Heart left ventricle (tissue), 16 donors: ENCODE measurements at regions not wholly inside any gene's neighbourhood (a gene's known extent, or its start where the extent isn't known, plus 50 kb on each side); places are given as distances from the start of the nearest gene placed in this dataset.

ENCODE experiments used
- ATAC-seq, 4 donors: fragments of 200-7000 bp; cut with Tn5 transposase; one replicate each; pipeline ENCODE4 v1.9.1; 2020 to 2022; ENCODE audit warnings: moderate library complexity in 4 of 4, mild to moderate bottlenecking in 3 of 4, moderate number of reproducible peaks in 1 of 4
- DNase-seq, 5 donors: peaks; one replicate each; pipeline ENCODE4 v3.0.0-alpha.2; 2020
- H3K27ac ChIP-seq, 12 donors: fragments of 200-600 bp; sonication (generic) in 4 of 12; one replicate each; pipeline versions ENCODE4 v1.5.0 to v1.8.0; 2016 to 2022; ENCODE audit warnings: mild to moderate bottlenecking in 2 of 12
- H3K27me3 ChIP-seq, 9 donors: fragments of 200-600 bp; sonication (generic) in 2 of 9; one replicate each; pipeline versions ENCODE4 v1.5.1 to v1.8.0; 2016 to 2022; ENCODE audit warnings: mild to moderate bottlenecking in 3 of 9
- H3K36me3 ChIP-seq, 9 donors: fragments of 200-600 bp; sonication (generic) in 2 of 9; one replicate each; pipeline versions ENCODE4 v1.5.0 to v1.8.0; 2018 to 2022; ENCODE audit warnings: mild to moderate bottlenecking in 2 of 9
- H3K4me1 ChIP-seq, 12 donors: fragments of 200-600 bp; sonication (generic) in 4 of 12; one replicate each; pipeline versions ENCODE4 v1.5.0 to v1.8.0; 2016 to 2022; ENCODE audit warnings: mild to moderate bottlenecking in 3 of 12
- H3K4me3 ChIP-seq, 12 donors: fragments of 200-600 bp; sonication (generic) in 4 of 12; one replicate each; pipeline versions ENCODE4 v1.5.0 to v1.8.0; 2017 to 2022; ENCODE audit warnings: mild to moderate bottlenecking in 9 of 12, moderate library complexity in 4 of 12
- H3K9me3 ChIP-seq, 12 donors: fragments of 200-600 bp; sonication (generic) in 4 of 12; one replicate each; pipeline versions ENCODE4 v1.5.0 to v1.8.0; 2016 to 2022; ENCODE audit warnings: mild to moderate bottlenecking in 1 of 12
- CTCF ChIP-seq, 12 donors: fragments of 200-600 bp; sonication (generic) in 4 of 12; IDR thresholded peaks; one replicate each; pipeline versions ENCODE4 v1.5.0 to v1.8.0; 2018 to 2022; ENCODE audit warnings: antibody characterized with exemption in 12 of 12, mild to moderate bottlenecking in 5 of 12
- POLR2A ChIP-seq, 2 donors: fragments of 450-650 bp; IDR thresholded peaks; one replicate each; pipeline ENCODE4 v1.6.1; 2017; ENCODE audit warnings: antibody characterized with exemption in 2 of 2, mild to moderate bottlenecking in 2 of 2, moderate library complexity in 2 of 2
- WGBS, 4 donors: extraction: QIAGEN DNeasy Blood & Tissue Kit in 2 of 4; methylation state at CpG; one replicate each; pipeline versions ENCODE4 v1.1.5 to v1.1.7; 2013 to 2018; 5-methylcytosine and 5-hydroxymethylcytosine counted together
- intact Hi-C, 10 donors: fragments of 100-400 bp; cut with DNase I; formaldehyde crosslinking; loops; one replicate each; pipeline versions ENCODE4 v1.11.1 to v1.14.2; 2022
- donor health status: ischemic (EF 13 %, LVEDD 7.1; RV severe dilation, severe dysfunction).
- donor health status: healthy with polysubstance abuse.
- donor health status: DM: no; HTN: yes; CAD: no.
- donor health status: DM: no; HTN: no; CAD: no.
- donor health status: ischemic (EF 25% LVEDD 6.9; RV normal size, moderate dysfunction).
- donor health status: ischemic (EF 25% LVEDD 5.7; RV mildly dilated, moderate dysfunction).
- donor health status: healthy.
- donor health status: DM: yes; HTN: yes; CAD: no.
- donor health status: ischemic (EF 35%, LVEDD 5.7; RV mildly dilated, moderate dysfunction).
- donor health status: nonischemic (EF 11% LVEDD 7.7; RV severe dilation, severe dysfunction).
- donor health status: DM: yes; HTN: yes; CAD: no.
- donor health status: PGD.
- donor health status: ischemic (EF 29% LVEDD 5.4; RV normal size, mild dysfunction).
- donor health status: nonischemic (EF 23%, LVEDD 6.1; RV moderate dilation, normal function).

DNA sequence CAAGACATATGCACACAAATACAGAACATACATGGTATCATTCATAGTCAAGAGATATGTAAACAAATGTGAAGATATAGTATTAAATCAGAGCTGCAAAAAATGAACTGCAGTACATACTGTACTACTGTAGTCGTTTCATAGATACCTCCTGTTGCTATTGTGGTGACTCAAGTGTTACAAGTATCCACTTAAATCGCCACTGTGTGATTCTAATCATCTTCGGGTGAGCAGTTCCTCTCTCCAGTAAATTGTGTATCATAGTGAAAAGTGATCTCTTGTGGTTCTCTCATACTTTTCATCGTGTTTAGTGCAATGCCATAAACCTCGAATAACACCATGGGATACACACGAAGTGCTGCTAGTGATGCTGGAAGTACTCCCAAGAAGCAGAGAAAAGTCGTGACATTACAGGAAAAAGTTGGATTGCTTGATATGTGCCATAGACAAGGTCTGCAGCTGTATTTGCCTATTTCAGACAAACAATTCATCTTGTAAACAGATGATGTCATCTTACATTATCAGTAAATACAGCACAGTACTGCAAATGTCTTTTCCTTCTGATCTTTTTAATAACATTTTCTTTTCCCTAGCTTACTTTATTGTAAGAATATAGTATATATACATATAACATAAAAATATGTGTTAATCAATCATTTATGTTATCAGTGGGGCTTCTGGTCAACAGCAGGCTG is 222.2 kb downstream of the BCL11A start:
- no peak for ATAC-seq
- 37 to 52% (median 46%) methylated on average over 7 of the region's 7 CpGs for WGBS, 4 donors
- Histone ChIP-seq H3K4me1 (peaks cover 0 to 18% (median 0%) of the 10 kb centered on the region in 12 donors), H3K9me3 (peaks cover 0 to 8% (median 0%) of the 10 kb centered on the region in 12 donors), H3K27ac (no peak overlapping the region), H3K4me3 (no peak overlapping the region), H3K27me3 (peaks cover 0 to 3% (median 0%) of the 10 kb centered on the region in 9 donors), H3K36me3 (no peaks in the 10 kb centered on the region)
- intact Hi-C loops, result loop anchor here in 2 of 10 donors (10.0 kb wide), 3 partner anchors 104 to 224 kb away; partner anchors contain the start of gene BCL11A (in 1 of the 2)
- no peak for DNase-seq
- TF ChIP-seq POLR2A (IDR thresholded peaks at IDR 0.05) (no peak), CTCF (IDR thresholded peaks at IDR 0.05) (no peak)

GRCh38 chr2:60329225-60329624 is 224.2 kb downstream of the BCL11A start:
- H3K36me3 ChIP-seq, result no peaks in the 10 kb centered on the region
- 88 to 92% (median 91%) methylated on average over 3 of the region's 3 CpGs for WGBS, 4 donors
- no peak for DNase-seq
- peaks cover 0 to 4% (median 0%) of the 10 kb centered on the region in 12 donors for H3K4me1 ChIP-seq
- no peak overlapping the region for H3K4me3 ChIP-seq
- ATAC-seq, result no peak
- H3K27ac ChIP-seq, result no peak overlapping the region
- peaks cover 0 to 14% (median 0%) of the 10 kb centered on the region in 12 donors for H3K9me3 ChIP-seq
- intact Hi-C loops, result no loop called here
- peaks cover 0 to 3% (median 0%) of the 10 kb centered on the region in 9 donors for H3K27me3 ChIP-seq
- no peak for TF ChIP-seq CTCF (IDR thresholded peaks at IDR 0.05)
- no peak for TF ChIP-seq POLR2A (IDR thresholded peaks at IDR 0.05)

DNA sequence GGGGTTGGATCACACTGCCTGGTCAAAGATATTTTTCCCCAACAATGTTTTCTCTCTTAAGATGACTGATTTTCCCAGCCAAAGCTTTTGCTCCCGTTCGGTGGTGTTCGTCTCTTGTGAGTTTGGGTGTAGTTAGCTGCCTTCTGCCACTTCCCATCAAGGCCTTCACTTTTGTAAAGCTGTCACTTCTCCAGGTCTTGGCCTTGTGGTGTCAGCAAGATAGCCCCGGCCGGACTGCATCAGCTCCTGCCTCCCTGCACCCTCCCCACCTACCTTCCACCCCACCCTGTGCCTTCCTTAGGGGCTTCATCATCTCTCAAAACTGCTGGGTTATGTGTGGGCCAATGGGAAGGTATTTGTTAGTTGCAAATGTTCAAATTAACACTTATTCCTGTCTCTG is 228.9 kb downstream of the BCL11A start:
- no peak overlapping the region for H3K27ac ChIP-seq
- no peak for TF ChIP-seq CTCF (IDR thresholded peaks at IDR 0.05)
- intact Hi-C loops, result no loop called here
- ATAC-seq (no peak), DNase-seq (no peak)
- peaks cover 0 to 7% (median 0%) of the 10 kb centered on the region in 9 donors for H3K27me3 ChIP-seq
- no peak overlapping the region for H3K4me3 ChIP-seq
- 68 to 88% (median 79%) methylated on average over 5 of the region's 5 CpGs for WGBS, 4 donors
- H3K9me3 ChIP-seq, result peaks cover 0 to 14% (median 0%) of the 10 kb centered on the region in 12 donors
- no peaks in the 10 kb centered on the region for H3K36me3 ChIP-seq
- no peaks in the 10 kb centered on the region for H3K4me1 ChIP-seq

GRCh38 chr2:60321816-60322215 is 231.6 kb downstream of the BCL11A start:
- ATAC-seq (no peak), DNase-seq (no peak)
- Histone ChIP-seq H3K36me3 (no peaks in the 10 kb centered on the region), H3K4me1 (peaks cover 0 to 19% (median 0%) of the 10 kb centered on the region in 12 donors), H3K9me3 (peaks cover 0 to 11% (median 0%) of the 10 kb centered on the region in 12 donors), H3K4me3 (no peak overlapping the region), H3K27me3 (peaks cover 0 to 5% (median 0%) of the 10 kb centered on the region in 9 donors), H3K27ac (no peak overlapping the region)
- TF ChIP-seq CTCF (IDR thresholded peaks at IDR 0.05) (no peak), POLR2A (IDR thresholded peaks at IDR 0.05) (no peak)
- intact Hi-C loops, result no loop called here
- WGBS, 4 donors, result 85 to 91% (median 90%) methylated on average over 14 of the region's 14 CpGs
